ENCODE measurements at regions not wholly inside any gene's neighbourhood (a gene's known extent, or its start where the extent isn't known, plus 50 kb on each side); places are given as distances from the start of the nearest gene placed in this dataset.

- TF ChIP-seq CTCF (conservative IDR thresholded peaks at IDR 0.05; ENCODE audit: low read depth in 2 of 2) (no peak), EZH2 (IDR thresholded peaks at IDR 0.05; ENCODE audit: low read depth, unreplicated experiment) (no peak), POLR2AphosphoS5 (IDR thresholded peaks at IDR 0.05; ENCODE audit: low read depth) (no peak), STAT1 (IDR thresholded peaks at IDR 0.05; ENCODE audit: unreplicated experiment) (no peak)
These were observed 103.0 kb downstream of the PLEKHG1 start for GRCh38 chr6:150702675-150703074.
